ENCODE measurements at regions not wholly inside any gene's neighbourhood (a gene's known extent, or its start where the extent isn't known, plus 50 kb on each side); places are given as distances from the start of the nearest gene placed in this dataset.

DNA sequence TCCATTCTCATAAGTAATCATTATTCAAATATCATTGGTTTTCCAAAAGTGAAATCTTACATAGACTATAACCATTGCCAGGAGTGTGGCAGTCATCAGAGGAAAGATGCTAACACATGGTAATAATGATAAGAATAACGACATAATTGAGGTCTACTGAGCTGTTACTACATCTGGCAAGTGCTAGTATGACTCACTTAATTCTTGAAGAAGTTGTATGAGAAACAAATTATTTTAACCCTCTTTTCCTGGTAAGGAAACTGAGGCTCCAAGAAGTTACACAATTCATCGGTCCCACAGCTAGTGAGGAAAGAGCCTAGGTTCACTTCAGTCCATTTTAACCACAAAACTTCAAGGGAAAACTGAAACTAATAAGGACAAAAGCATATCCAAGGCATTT is 335.6 kb upstream of the BTBD3 start:
- Histone ChIP-seq H3F3A (ENCODE audit: insufficient read depth, low read length, poor library complexity, severe bottlenecking) (no peaks in the 10 kb centered on the region), H3K9ac (ENCODE audit: low read length) (no peak overlapping the region), H3K79me2 (replicated peaks; ENCODE audit: insufficient read depth, low read length) (no peaks in the 10 kb centered on the region), H4K20me1 (ENCODE audit: insufficient read depth) (no peaks in the 10 kb centered on the region), H3K36me3 (ENCODE audit: insufficient read depth, low read length) (no peaks in the 10 kb centered on the region), H3K9me3 (ENCODE audit: low read length) (no peaks in the 10 kb centered on the region), H3K27ac (ENCODE audit: low read length) (no peak overlapping the region), H3K9me2 (ENCODE audit: insufficient read depth, low read length) (no peaks in the 10 kb centered on the region), H3K27me3 (ENCODE audit: insufficient read depth, low read depth, low read length) (no peaks in the 10 kb centered on the region), H3K4me3 (ENCODE audit: low read length) (no peak overlapping the region), H2AFZ (ENCODE audit: low read depth, low read length) (no peak overlapping the region), H3K4me2 (ENCODE audit: low read length) (no peak overlapping the region)
- TF ChIP-seq, protein P1, sequence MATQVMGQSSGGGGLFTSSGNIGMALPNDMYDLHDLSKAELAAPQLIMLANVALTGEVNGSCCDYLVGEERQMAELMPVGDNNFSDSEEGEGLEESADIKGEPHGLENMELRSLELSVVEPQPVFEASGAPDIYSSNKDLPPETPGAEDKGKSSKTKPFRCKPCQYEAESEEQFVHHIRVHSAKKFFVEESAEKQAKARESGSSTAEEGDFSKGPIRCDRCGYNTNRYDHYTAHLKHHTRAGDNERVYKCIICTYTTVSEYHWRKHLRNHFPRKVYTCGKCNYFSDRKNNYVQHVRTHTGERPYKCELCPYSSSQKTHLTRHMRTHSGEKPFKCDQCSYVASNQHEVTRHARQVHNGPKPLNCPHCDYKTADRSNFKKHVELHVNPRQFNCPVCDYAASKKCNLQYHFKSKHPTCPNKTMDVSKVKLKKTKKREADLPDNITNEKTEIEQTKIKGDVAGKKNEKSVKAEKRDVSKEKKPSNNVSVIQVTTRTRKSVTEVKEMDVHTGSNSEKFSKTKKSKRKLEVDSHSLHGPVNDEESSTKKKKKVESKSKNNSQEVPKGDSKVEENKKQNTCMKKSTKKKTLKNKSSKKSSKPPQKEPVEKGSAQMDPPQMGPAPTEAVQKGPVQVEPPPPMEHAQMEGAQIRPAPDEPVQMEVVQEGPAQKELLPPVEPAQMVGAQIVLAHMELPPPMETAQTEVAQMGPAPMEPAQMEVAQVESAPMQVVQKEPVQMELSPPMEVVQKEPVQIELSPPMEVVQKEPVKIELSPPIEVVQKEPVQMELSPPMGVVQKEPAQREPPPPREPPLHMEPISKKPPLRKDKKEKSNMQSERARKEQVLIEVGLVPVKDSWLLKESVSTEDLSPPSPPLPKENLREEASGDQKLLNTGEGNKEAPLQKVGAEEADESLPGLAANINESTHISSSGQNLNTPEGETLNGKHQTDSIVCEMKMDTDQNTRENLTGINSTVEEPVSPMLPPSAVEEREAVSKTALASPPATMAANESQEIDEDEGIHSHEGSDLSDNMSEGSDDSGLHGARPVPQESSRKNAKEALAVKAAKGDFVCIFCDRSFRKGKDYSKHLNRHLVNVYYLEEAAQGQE (IDR thresholded peaks at IDR 0.05; ENCODE audit: borderline replicate concordance) = no peak
- TF ChIP-seq RAD21 (conservative IDR thresholded peaks at IDR 0.05) (no peak), SMC3 (conservative IDR thresholded peaks at IDR 0.05; ENCODE audit: poor library complexity) (no peak), EP300 (conservative IDR thresholded peaks at IDR 0.05; ENCODE audit: poor library complexity, severe bottlenecking) (no peak), EZH2 (IDR thresholded peaks at IDR 0.05; ENCODE audit: borderline replicate concordance, insufficient read depth, low read length, poor library complexity, severe bottlenecking) (no peak), POLR2AphosphoS5 (IDR thresholded peaks at IDR 0.05) (no peak), TAF1 (IDR thresholded peaks at IDR 0.05; ENCODE audit: low read depth) (no peak), MXI1 (conservative IDR thresholded peaks at IDR 0.05; ENCODE audit: poor library complexity, severe bottlenecking) (no peak)
- TF ChIP-seq, protein P2, sequence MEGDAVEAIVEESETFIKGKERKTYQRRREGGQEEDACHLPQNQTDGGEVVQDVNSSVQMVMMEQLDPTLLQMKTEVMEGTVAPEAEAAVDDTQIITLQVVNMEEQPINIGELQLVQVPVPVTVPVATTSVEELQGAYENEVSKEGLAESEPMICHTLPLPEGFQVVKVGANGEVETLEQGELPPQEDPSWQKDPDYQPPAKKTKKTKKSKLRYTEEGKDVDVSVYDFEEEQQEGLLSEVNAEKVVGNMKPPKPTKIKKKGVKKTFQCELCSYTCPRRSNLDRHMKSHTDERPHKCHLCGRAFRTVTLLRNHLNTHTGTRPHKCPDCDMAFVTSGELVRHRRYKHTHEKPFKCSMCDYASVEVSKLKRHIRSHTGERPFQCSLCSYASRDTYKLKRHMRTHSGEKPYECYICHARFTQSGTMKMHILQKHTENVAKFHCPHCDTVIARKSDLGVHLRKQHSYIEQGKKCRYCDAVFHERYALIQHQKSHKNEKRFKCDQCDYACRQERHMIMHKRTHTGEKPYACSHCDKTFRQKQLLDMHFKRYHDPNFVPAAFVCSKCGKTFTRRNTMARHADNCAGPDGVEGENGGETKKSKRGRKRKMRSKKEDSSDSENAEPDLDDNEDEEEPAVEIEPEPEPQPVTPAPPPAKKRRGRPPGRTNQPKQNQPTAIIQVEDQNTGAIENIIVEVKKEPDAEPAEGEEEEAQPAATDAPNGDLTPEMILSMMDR (IDR thresholded peaks at IDR 0.05; ENCODE audit: poor library complexity, severe bottlenecking) = no peak

DNA sequence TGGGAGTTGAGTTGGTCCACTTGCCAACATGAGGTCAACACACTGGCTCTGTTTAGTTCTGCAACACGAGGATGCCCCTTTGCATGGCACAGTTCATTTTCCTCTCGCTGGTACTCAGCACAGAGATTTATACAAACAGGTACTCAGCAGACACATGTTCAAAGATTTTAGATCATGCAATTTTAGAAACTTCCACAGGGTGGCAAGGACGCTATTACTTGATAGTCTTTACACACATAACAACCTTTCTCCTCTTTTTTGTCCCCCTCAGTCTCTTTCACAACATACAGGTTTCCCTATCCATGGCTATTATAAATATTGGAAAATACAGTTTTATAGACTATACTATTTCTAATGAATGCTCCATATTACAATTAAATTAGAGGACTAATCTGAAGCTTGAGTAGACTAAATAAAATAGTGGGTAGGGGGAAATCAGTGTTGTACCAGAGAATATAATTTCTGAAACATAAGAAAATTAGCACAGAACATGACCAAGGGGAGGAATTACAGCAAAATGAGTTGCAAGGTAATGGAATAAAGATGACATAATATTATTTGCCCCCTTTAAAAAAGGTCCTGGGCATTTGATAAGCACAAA is 331.8 kb upstream of the BTBD3 start:
- no peaks in the 10 kb centered on the region for H3K36me3 ChIP-seq (ENCODE audit: insufficient read depth, low read length)
- no peak overlapping the region for H3K4me3 ChIP-seq (ENCODE audit: low read length)
- H3K27ac ChIP-seq (ENCODE audit: low read length) = no peak overlapping the region
- no peaks in the 10 kb centered on the region for H3K79me2 ChIP-seq (replicated peaks; ENCODE audit: insufficient read depth, low read length)
- H3K4me2 ChIP-seq (ENCODE audit: low read length) = no peak overlapping the region
- H2AFZ ChIP-seq (ENCODE audit: low read depth, low read length) = no peak overlapping the region
- no peaks in the 10 kb centered on the region for H3F3A ChIP-seq (ENCODE audit: insufficient read depth, low read length, poor library complexity, severe bottlenecking)
- no peaks in the 10 kb centered on the region for H3K27me3 ChIP-seq (ENCODE audit: insufficient read depth, low read depth, low read length)
- no peaks in the 10 kb centered on the region for H4K20me1 ChIP-seq (ENCODE audit: insufficient read depth)
- peak; percentile 86 for TF ChIP-seq RAD21 (conservative IDR thresholded peaks at IDR 0.05)
- TF ChIP-seq TAF1 (IDR thresholded peaks at IDR 0.05; ENCODE audit: low read depth) = no peak
- TF ChIP-seq, protein P2 (IDR thresholded peaks at IDR 0.05; ENCODE audit: poor library complexity, severe bottlenecking) = peak; percentile 83
- peak; percentile 87 for TF ChIP-seq SMC3 (conservative IDR thresholded peaks at IDR 0.05; ENCODE audit: poor library complexity)
- no peaks in the 10 kb centered on the region for H3K9me3 ChIP-seq (ENCODE audit: low read length)
- H3K9ac ChIP-seq (ENCODE audit: low read length) = no peak overlapping the region
- no peaks in the 10 kb centered on the region for H3K9me2 ChIP-seq (ENCODE audit: insufficient read depth, low read length)

Data from neural cell (in vitro differentiated cells).